ENCODE measurements at regions not wholly inside any gene's neighbourhood (a gene's known extent, or its start where the extent isn't known, plus 50 kb on each side); places are given as distances from the start of the nearest gene placed in this dataset.

GRCh38 chr2:43133708-43134570 lies 92.5 kb downstream of the ZFP36L2 start:
- TF ChIP-seq EZH2phosphoT487 (IDR thresholded peaks at IDR 0.05; ENCODE audit: low read depth, severe bottlenecking, unreplicated experiment) (no peak), CTCF (IDR thresholded peaks at IDR 0.05; ENCODE audit: poor library complexity) (no peak), EZH2 (IDR thresholded peaks at IDR 0.05; ENCODE audit: borderline replicate concordance) (no peak)
